ENCODE measurements at regions not wholly inside any gene's neighbourhood (a gene's known extent, or its start where the extent isn't known, plus 50 kb on each side); places are given as distances from the start of the nearest gene placed in this dataset.
"Not testable (repeated sequence)": the region's sequence is repeated elsewhere in the genome, so short reads cannot be mapped to it uniquely, and the experiment has no call there.

DNA sequence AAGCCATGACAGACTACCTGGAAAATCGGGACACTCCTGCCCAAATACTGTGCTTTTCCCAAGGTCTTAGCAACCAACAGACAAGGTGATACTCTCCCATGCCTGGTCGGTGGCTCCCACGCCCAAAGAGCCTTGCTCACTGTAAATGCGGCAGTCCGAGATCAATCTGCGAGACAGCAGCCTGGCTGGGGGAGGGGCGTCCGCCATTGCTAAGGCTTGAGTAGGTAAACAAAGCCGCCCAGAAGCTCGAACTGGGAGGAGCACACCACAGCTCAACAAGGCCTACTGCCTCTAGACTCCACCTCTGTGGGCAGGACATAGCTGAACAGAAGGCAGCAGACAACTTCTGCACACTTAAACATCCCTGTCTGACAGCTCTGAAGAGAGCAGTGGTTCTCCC lies 272.1 kb upstream of the CCNG1 start:
- no peak for DNase-seq

DNA sequence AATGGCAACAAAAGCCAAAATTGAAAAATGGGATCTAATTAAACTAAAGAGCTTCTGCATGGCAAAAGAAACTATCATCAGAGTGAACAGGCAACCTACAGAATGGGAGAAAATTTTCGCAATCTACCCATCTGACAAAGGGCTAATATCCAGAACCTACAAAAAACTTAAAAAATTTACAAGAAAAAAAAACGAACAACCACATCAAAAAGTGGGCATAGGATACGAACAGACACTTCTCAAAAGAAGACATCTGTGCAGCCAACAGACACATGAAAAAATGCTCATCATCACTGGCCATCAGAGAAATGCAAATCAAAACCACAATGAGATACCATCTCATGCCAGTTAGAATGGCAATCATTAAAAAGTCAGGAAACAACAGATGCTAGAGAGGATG lies 267.2 kb upstream of the CCNG1 start:
- not testable (repeated sequence) for DNase-seq

DNA sequence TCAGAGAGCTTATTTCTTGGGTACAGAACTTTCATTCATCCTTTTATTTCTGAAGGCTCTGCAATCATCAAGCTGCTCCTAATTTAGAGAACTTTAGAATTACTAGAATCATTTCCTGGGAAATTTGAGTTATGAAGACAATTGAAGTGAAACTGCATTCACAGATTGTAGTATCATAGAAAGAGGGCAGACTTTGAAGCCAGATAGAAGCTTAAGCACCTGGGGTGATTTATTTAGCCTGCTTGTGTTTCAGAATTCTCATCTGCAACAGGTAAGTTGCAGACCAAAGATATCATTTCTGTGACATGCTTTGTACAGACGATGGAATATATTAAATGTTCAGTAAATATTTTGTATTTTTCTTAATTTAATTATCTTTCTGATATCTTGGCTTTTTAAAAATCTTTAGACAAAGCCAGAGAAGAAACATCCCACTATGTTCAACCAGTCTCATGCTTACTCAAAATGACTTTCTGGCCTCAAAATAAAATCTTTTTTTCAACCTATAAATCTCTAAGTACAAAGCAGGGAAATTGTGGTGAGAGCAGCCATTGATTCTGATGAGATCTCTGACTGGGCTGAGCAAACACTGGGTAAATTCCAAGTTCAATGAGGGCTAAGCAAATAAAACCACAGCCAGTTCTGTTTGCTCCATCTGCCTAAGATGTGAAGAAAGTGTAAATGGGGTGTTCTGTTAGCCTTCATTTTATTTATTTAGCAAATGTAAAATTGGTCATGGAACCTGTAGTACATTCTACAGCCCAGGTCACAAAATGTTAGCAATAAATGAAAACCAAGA lies 264.7 kb upstream of the CCNG1 start:
- no peak for DNase-seq

DNA sequence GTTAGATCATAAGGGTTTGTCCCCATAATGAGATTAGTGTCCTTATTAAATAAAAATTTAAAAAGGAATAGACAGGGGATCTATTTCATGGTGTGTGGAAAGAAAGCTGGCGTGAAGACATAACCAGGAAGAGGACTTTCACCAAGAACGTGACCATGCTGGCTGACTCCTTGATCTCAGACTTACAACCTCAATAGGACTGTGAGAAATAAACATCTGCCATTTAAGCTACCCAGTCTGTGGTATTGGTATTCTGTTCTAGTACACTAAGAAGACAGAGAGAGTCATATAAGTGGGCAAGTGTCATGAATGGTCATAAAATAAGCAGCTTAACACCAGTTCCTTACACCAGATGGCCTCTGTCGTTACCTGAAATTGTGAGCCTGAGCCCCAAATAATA lies 259.4 kb upstream of the CCNG1 start:
- no peak for DNase-seq

DNA sequence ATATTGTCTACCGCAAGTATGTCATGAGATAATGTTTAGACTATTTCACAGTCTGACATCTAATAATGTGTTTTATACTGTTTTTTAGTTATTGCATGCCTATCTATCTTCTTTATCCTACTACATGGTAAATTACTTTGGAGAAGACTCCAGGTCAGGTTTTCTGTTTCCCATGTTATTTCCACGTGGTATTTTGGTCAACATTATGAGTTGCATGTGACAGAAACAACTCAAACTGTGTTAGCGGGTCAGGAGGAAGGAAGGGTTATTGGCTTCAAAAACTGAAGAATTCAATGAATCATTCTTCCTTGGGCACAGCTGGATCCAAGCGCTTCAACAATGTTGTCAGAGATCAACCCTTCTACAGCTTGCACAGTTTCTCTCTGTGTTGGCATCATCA lies 252.1 kb upstream of the CCNG1 start:
- no peak for DNase-seq

DNA sequence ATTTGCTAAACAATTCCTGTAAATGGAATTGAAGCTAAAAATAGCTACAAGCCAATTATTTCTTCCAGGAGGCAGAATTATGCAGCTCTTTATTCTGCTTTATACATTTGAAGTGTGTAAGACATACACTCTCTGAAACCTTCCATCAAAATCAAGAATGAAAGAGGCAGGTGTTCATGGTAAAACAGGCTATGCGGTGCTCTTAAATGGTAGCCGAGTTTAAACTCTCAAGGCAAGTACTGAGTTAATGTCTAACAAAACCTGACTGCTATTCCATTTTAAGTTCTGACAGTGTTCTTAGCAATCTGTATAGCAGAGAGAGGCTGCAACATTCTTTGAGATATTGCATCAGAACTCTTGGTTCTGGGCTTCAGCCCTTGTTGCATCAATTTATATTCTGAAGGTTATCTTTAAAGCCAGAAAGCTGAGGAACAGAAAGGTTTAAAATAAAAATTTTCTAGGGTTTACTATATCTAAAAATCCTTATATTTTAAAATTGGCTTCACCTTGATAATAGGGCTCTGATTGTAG lies 248.3 kb upstream of the CCNG1 start:
- DNase-seq, result no peak

DNA sequence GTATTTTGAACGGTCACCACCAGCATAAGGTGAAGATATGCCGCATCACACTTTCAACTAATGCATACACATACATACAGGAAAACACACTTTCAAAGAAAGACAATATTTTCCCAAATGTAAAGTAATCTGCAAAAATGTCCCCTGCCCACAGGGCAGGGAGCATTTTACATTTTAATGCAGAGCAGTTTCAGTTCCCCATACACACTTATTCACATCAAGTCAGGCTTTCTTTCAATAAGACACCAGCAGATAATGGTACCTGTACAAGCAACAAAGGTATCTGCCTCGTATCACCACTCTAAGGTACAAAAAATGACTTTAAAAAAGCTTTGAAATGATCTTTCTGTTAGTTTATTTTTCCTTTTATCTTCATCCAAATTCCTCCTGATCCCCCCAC lies 247.1 kb upstream of the CCNG1 start:
- DNase-seq, result no peak

DNA sequence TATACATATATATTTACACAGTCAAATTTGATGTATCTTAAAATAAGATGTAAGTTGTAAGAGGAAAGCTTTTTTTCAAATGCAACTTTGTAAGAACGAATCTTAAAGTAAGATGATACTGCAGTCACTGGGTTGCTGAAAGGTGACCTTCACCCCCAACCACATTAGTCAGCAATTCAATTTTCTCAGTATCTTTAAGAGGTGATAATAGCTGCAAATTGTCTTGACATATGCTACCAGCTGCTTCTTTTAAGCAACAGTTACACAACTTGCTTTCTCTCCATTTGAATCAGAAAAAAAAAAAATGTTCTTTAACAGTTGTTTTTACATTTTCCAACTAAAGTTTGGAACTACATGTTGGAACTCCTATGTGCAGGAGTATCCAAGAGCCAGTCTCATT lies 246.6 kb upstream of the CCNG1 start:
- no peak for DNase-seq

DNA sequence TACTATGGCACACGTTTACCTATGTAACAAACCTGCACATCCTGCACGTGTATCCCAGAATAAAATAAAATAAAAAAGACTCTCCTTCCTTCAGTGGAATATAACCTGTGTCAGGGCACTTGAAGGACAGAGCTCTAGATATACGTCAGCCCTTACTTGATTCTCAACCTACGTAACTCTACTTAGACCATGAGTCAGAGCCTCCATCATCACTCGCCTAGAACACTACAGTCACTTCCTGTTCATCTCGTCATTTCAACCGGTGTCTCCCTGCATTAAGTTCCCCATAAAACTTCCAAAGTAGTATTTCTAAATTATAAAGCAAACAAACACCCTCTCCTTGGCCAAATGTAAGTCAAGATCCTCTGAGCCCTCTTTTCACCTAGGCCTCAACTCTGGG lies 243.5 kb upstream of the CCNG1 start:
- no peak for DNase-seq

DNA sequence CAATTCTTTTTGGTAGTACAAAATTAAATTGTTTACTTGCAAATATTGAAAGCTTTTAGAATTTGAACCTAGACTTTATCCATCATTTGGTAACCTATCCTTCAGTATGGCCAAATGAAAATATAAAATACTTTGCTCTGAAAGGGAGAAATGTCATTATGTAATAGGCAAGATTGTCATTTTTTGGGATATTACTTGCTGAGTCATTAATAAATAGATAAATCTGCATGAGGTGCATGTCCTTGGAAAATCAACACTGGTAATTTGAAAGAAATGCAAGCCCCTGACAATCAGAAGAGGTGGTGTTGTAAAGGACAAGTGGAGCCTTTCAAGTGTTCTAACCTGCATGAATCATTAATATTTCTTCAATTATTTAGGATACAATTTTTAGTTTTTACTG lies 231.8 kb upstream of the CCNG1 start:
- DNase-seq, result no peak

DNA sequence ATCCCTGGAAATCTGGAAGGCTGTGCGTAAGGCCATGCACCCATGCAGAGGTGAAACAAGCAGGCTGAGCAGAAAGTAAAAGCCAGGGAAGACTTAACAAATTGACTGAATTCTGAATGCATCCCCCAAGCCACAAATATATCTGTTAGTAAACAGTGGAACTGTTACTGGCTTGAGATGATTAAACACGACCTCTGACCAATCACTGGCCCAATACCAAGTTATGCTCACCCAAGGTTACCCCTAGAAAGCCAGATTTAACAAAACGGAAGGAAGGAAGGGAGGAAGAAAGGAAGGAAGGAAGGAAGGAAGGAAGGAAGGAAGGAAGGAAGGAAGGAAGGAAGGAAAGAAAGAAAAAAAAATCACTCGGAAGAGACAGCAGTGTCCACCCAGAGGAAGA lies 215.8 kb upstream of the CCNG1 start:
- DNase-seq, result no peak

DNA sequence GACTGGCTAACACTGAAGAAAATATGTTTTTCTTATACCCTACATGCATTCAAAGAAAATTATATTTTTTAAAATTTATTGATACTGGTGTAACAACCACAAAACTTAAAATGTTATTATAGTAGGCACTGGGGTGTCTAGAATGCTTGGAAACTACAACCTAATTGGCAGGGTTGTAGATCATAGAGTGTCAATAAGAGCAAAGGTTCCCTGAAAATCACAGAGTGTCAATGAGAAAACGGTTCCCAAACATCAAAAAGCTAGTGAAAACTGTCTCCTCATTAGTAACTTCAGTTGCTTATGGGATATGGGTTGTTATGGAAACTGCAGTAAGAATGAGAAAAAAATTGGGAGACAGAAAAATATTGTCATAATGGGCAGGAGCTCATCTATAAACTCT lies 214.4 kb upstream of the CCNG1 start:
- DNase-seq, result no peak

DNA sequence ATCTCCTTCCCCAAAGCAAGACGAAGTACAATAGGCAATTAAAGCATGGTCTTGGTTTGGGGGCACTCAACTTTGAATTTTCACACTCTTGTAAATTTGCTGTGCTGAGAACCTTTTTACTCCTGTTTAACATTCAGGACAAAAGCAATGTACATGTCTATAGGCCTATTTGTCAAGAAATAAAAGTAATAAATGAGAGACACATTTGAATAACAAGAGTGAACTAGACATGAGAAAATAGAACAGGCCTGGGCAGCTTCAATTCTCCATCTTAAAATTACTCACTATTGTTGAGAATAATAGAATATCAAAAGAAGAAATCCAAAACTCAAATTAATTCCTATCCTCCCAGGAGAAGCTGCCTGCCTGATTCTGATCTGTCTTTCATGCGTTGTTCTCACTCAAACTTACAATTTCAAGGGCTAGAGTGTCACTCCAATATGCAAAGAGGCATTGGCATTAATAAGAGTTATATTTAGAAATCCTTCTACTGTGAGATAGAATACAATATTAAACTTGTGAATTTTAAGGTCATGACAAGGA lies 192.9 kb upstream of the CCNG1 start:
- DNase-seq, result no peak

DNA sequence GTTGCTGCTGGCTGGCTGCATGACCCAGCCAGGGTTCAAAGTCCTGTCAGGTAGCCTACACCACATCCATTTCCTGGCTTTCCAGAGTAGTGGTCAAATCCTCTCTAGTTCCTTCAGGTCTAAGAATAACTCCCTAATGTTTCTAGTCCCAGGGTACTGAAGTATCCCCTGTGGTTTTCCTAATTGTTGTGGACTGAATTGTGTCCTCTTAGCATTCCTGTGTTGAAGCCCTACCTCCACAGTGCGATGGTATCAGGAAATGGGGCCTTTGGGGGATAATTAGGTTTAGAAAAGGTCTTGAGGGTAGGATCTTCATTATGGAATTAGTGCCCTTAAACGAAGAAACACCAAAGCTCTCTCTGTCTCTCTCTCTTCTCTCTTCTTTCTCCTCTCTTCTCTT lies 191.8 kb upstream of the CCNG1 start:
- no peak for DNase-seq

DNA sequence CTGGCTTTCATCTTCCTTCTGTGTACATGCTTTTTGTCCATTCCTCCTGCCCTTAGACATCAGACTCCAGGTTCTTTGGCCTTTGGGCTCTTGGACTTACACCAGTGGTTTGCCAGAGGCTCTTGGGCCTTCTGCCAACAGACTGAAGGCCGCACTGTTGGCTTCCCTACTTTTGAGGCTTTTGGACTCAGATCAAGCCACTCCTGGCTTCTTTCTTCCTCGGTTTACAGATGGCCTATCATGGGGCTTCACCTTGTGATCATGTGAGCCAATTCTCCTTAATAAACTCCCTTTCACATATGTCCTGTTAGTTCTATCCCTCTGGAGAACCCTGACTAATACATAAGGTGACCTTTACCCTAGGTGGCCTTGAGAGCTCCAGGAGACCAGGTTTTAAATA lies 189.1 kb upstream of the CCNG1 start:
- DNase-seq, result no peak

DNA sequence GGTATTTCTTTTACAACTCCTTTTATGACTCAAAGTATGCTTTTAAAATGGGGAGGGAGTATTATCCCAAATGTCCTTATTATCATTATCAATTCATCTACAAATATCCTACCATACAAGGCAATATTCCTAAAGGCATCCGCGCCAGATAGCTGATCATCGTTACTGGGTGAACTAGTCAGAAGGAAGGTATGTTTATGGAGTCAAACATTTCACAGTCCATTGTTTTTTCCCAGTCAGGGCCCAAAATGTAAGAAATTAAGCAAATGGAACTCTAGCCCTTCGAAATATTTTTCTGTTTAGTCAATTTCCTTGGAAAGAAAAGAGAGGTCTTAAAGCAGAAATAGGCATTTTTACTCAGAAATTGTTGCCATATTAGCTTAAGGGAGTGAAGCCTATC lies 188.5 kb upstream of the CCNG1 start:
- no peak for DNase-seq

DNA sequence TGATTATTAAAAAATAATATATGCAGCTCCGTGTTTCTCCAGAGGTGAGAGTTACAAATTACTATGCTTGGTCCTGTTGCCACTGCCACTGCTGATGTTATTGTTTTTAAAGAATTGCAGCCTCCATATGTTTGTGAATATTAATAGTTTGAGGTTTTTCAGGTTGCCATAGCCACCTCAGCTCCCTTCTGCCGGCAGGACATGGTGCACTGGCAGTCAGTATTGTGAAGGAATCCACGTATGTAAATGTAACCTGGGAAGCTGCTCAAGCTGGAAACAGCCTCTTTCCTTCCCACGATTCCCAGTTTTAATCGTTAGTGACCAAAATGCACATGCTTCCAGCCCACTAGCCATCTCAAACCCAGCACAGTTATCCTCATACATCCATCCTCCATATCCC lies 184.4 kb upstream of the CCNG1 start:
- DNase-seq, result no peak

DNA sequence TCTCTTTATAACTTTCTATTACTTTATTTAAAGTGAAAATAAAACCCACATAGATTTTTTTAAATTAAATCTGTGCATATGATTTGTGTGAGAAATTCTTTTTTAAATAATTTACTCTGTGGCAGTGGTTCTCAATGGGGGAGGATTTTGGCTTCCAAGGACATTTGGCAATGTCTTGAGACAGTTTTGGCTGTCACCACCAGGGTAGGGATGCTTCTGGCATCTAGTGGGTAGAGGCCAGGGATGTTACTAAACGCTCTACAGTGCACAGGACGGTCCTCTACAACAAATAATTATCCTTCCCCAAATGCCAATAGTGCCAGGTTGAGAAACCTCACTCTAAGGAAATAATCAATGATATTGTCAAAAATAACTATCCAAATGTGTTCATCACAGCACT lies 177.9 kb upstream of the CCNG1 start:
- no peak for DNase-seq

DNA sequence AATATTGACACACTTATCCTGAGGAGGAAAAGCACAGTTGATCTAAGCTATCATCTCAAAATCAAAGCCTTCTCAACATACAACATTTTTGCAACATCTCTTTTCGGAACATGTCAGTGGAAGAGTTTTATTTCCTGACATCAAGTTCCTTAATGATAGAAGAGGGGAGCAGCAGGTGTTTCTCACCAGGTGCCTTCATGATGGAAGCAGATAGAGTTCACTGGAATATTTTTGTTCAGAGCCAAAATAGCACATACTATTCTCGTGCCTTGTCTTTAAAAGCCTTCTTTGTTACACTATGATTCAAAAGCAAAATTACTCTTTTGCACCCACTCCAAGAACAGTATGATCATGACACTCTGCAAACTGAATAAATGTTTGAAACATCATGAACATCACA lies 176.9 kb upstream of the CCNG1 start:
- no peak for DNase-seq

DNA sequence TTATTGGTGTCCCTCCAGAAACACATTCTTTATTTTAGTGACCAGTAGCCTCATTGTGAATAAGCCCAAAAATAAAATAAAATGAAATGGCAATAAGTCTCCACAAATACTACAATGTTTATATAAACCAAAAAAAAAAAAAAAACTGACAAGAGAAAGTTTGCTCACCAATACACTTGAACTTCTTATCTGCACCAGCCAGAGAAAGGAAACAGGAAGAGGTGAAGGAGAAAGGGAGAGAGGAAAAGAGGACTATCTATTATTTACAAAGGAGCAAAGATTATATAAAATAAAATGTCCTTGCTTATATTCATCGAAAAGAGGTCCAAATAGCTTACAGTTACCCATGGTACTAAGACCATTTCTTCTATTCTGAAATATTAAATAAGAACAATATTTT lies 176.4 kb upstream of the CCNG1 start:
- no peak for DNase-seq

DNA sequence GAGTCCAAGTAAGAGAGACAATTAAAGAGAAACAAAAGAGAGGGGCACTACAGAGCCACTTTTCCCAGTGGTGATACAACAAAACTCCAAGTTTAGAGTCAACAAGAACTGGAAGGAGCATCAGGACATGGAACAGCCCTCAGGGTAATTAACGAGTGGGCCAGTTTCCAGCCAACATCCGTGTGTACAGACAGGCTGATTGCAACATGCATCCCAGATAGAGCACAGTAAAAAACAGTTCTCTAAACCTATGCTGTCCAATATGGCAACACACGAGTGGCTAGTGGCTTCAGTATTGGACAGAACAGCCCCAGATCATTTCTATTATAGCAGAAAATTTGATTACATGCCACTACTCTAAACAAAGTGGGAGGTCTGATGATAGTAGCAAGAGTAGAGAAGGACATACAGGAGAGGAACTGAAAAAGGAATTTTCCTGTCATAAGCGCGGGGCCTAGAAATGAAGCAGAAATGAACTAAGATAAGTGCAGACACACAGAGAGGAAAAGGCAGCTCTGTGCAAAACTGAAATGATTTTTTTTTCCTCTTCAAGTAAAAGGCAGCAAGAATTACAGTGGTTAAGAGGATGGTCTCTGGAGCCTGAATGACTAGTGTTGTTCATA lies 175.6 kb upstream of the CCNG1 start:
- no peak for DNase-seq

DNA sequence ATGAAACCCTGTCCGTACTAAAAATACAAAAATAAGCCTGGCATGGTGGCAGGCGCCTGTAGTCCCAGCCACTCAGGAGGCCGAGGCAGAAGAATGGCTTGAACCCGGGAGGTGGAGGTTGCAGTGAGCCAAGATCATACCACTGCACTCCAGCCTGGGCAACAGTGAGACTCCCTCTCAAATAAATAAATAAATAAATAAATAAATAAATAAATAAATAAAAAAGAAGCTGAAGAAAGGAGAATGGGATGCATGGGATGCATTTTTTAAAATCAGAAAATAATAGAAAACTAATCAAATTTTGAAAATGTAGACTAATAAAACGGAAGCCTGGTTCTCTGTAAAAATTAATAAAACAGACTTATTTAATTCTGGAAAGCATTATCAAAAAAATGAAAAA lies 171.1 kb upstream of the CCNG1 start:
- DNase-seq, result not testable (repeated sequence)

DNA sequence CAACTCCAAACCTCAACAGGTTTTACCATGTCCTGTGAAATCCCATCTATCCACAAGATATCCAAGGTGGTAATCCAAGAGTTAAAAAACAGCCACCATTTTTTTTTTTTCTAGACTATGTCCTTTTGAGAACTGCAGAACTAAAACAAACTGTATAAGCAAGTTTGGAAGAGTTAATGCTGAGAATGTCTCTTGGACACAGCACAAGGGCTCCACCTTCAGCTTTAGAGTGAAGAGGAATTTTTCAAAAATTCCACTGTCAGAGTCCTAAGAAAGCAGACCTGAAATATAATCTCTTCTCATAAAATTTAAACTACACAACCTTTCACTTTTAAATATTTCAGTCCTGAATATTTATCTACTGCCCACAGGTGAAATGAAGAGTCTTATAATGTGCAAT lies 167.8 kb upstream of the CCNG1 start:
- peak; percentile 23 for DNase-seq

All from muscle of arm (tissue), 1 donor.